ENCODE measurements at regions not wholly inside any gene's neighbourhood (a gene's known extent, or its start where the extent isn't known, plus 50 kb on each side); places are given as distances from the start of the nearest gene placed in this dataset.

DNA sequence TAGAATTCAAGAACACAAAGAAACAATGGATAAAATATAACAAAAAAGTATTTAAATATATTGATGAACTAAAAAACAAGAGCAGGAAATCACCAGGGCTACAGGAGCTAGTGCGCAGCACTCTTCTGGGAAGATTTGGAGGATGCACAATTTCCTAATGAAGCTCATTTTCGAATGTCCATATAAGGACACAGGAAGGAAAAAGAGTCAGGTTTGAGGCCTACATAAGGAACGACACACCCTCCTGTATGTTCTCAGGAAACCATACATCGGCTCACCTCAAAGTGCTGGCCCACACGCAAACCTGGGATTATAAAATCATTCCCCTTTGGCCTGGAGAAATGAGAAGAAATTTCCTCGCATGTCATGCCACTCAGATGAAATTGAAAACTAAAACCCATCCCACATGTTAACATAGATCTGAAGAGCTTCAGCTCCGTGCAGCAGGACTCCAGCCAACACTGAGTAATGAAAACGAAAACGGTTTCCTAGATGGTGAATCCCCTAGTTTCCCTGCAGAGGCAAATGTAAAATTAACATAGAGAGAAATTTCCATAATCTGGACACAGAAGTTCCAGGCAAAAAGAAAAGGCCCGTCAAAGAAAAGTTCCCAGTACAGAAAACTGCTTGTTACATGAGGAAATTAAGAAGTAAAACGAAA, 825.8 kb downstream of the SOCS6 start:
- Mint-ChIP-seq H3K27ac (no peak overlapping the region), H3K4me1 (no peaks in the 10 kb centered on the region), H3K36me3 (no peaks in the 10 kb centered on the region), H3K4me3 (no peak overlapping the region), H3K9me3 (peaks cover 0 to 10% (median 0%) of the 10 kb centered on the region in 11 donors), H3K27me3 (no peaks in the 10 kb centered on the region)
- ChIA-PET CTCF (no interaction called here), POLR2A (no interaction called here)
- no peak for ATAC-seq
- H3K4me1 ChIP-seq (ENCODE audit: control insufficient read depth in 2 of 2, insufficient read depth in 2 of 2, low read length in 2 of 2), result no peaks in the 10 kb centered on the region
- no peaks in the 10 kb centered on the region for H3K27me3 ChIP-seq (ENCODE audit: control insufficient read depth in 2 of 2, insufficient read depth in 2 of 2, low read length in 2 of 2)
- H3K27ac ChIP-seq (ENCODE audit: low read depth, low read length), result no peak overlapping the region
- DNase-seq, result no peak
- no peaks in the 10 kb centered on the region for H3K9me3 ChIP-seq (ENCODE audit: control insufficient read depth in 2 of 3, low read length in 3 of 3)
- no peak overlapping the region for H3K4me3 ChIP-seq (ENCODE audit: low read length)
- no peaks in the 10 kb centered on the region for H3K36me3 ChIP-seq (ENCODE audit: control insufficient read depth in 2 of 3, insufficient read depth in 3 of 3, low read length in 3 of 3)
- intact Hi-C loops (cut with micrococcal nuclease), result no loop called here

DNA sequence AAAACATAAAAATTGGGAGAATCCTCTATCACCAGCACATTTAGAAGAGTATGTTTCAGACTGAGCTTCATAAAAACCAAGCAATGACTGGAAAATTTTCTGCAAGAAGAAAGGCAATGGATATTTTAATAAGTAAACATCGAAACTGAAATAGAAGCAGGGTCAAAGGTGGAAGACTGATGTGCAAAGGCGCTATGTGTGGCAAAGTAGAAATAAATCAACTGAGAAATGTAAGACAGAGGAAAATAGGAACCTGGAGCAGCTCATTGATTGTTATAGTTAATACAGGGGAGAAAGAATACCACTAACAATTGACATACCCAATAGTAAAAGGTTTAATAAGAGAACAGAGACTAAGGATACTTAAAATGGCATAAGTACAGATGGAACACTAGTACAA, 818.4 kb downstream of the SOCS6 start:
- Mint-ChIP-seq H3K4me1 (no peaks in the 10 kb centered on the region), H3K4me3 (no peak overlapping the region), H3K27me3 (no peaks in the 10 kb centered on the region), H3K27ac (no peak overlapping the region), H3K9me3 (peaks cover 0 to 6% (median 0%) of the 10 kb centered on the region in 11 donors), H3K36me3 (no peaks in the 10 kb centered on the region)
- Histone ChIP-seq H3K9me3 (ENCODE audit: control insufficient read depth in 2 of 3, low read length in 3 of 3) (no peaks in the 10 kb centered on the region), H3K4me1 (ENCODE audit: control insufficient read depth in 2 of 2, insufficient read depth in 2 of 2, low read length in 2 of 2) (no peaks in the 10 kb centered on the region), H3K36me3 (ENCODE audit: control insufficient read depth in 2 of 3, insufficient read depth in 3 of 3, low read length in 3 of 3) (no peaks in the 10 kb centered on the region), H3K4me3 (ENCODE audit: low read length) (no peak overlapping the region), H3K27ac (ENCODE audit: low read depth, low read length) (no peak overlapping the region), H3K27me3 (ENCODE audit: control insufficient read depth in 2 of 2, insufficient read depth in 2 of 2, low read length in 2 of 2) (no peaks in the 10 kb centered on the region)
- POLR2A ChIA-PET, result no interaction called here
- no peak for DNase-seq
- no peak for ATAC-seq
- CTCF ChIA-PET, result no interaction called here
- intact Hi-C loops (cut with micrococcal nuclease), result no loop called here

DNA sequence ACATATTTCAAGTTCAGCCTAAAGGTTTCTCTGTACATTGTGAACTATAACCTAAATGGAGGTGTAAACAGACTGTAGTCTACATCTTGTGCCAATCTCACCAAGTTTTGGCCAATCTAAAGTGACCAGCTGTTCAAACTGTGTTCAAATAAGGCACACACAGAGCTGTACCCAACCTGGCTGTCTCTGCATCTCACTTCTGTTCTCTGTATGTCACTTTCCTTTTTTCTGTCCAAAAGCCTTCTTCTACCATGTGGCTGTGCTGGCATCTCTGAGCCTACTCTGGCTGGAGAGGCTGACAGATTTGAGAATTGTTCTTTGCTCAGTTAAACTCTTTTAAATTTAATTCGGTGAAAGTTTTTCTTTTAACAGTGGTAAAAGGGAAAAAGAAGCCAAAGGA, 817.9 kb downstream of the SOCS6 start:
- intact Hi-C loops (cut with micrococcal nuclease), result no loop called here
- H3K27me3 ChIP-seq (ENCODE audit: control insufficient read depth in 2 of 2, insufficient read depth in 2 of 2, low read length in 2 of 2), result no peaks in the 10 kb centered on the region
- H3K4me3 ChIP-seq (ENCODE audit: low read length), result no peak overlapping the region
- POLR2A ChIA-PET, result no interaction called here
- H3K27ac ChIP-seq (ENCODE audit: low read depth, low read length), result no peak overlapping the region
- H3K36me3 ChIP-seq (ENCODE audit: control insufficient read depth in 2 of 3, insufficient read depth in 3 of 3, low read length in 3 of 3), result no peaks in the 10 kb centered on the region
- ATAC-seq (no peak), DNase-seq (no peak)
- H3K9me3 Mint-ChIP-seq, result peaks cover 0 to 6% (median 0%) of the 10 kb centered on the region in 11 donors
- no peaks in the 10 kb centered on the region for H3K36me3 Mint-ChIP-seq
- no peak overlapping the region for H3K4me3 Mint-ChIP-seq
- no peaks in the 10 kb centered on the region for H3K27me3 Mint-ChIP-seq
- H3K4me1 Mint-ChIP-seq, result no peaks in the 10 kb centered on the region
- CTCF ChIA-PET, result no interaction called here
- no peaks in the 10 kb centered on the region for H3K9me3 ChIP-seq (ENCODE audit: control insufficient read depth in 2 of 3, low read length in 3 of 3)
- H3K27ac Mint-ChIP-seq, result no peak overlapping the region
- no peaks in the 10 kb centered on the region for H3K4me1 ChIP-seq (ENCODE audit: control insufficient read depth in 2 of 2, insufficient read depth in 2 of 2, low read length in 2 of 2)

DNA sequence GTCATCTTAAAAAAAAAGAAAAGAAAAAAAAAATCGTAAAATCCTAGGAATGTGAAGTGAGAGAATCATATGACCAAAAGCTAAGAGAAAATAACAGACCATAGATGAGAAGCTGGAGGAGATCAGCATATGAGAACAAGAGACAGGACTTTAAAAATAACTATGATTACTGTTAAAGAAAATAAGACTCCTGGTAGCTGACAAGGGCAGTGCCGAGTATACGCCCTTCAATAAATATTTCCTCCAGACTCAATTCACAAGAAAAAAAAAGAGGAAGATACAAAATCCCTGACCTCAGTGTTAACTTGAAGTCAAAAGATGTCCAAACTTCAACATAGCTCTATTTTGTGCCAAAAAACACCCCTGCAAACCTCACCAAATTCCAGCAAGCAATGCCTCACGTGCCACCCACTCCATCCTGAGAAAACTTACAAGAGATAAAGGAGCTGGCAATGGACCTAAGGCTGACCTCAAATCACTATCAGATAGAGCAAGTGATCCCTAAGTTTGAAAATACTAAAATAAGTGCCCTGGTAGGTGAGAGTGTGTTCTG, 817.2 kb downstream of the SOCS6 start:
- H3K4me3 ChIP-seq (ENCODE audit: low read length), result no peak overlapping the region
- CTCF ChIA-PET, result no interaction called here
- Mint-ChIP-seq H3K4me1 (no peaks in the 10 kb centered on the region), H3K9me3 (peaks cover 0 to 6% (median 0%) of the 10 kb centered on the region in 11 donors), H3K4me3 (no peak overlapping the region), H3K36me3 (no peaks in the 10 kb centered on the region), H3K27ac (no peak overlapping the region), H3K27me3 (no peaks in the 10 kb centered on the region)
- no peak for DNase-seq
- H3K36me3 ChIP-seq (ENCODE audit: control insufficient read depth in 2 of 3, insufficient read depth in 3 of 3, low read length in 3 of 3), result no peaks in the 10 kb centered on the region
- H3K9me3 ChIP-seq (ENCODE audit: control insufficient read depth in 2 of 3, low read length in 3 of 3), result no peaks in the 10 kb centered on the region
- H3K27ac ChIP-seq (ENCODE audit: low read depth, low read length), result no peak overlapping the region
- no peak for ATAC-seq
- POLR2A ChIA-PET, result no interaction called here
- intact Hi-C loops (cut with micrococcal nuclease), result no loop called here
- H3K4me1 ChIP-seq (ENCODE audit: control insufficient read depth in 2 of 2, insufficient read depth in 2 of 2, low read length in 2 of 2), result no peaks in the 10 kb centered on the region
- no peaks in the 10 kb centered on the region for H3K27me3 ChIP-seq (ENCODE audit: control insufficient read depth in 2 of 2, insufficient read depth in 2 of 2, low read length in 2 of 2)

DNA sequence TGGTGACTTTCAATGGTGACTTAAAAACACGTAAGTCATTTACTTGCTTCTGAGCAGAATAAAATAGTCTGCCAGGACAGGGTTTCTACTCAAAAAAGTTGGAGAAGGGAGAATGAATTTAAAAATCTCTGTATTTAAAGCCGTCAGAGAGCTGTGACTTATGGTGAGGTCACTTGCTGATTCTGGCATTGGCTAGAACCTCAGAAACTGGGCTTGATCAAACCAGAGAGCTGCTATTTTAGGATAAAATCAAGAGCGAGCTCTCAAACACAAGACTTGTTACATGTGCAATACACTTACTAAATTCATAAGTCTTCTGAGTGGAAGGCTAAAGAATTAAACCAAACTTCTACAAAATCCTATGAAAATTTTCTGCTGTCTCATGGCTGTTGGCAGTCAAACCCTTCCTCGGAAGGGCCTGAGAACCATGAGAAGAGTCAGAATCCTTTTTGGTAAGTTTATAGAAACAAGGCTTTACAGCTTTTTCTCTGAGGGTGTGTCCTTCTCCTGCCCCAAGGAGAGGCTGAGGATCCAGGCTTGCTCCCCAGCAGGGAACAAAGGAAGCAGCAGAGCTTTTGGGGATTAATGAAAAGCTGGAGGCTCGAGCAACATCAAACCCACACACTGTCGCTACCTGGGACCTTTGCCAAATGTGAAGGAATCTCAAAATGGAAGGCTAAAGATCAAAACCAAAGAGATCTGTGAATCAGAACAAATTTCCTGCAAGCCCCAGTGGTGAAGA, 816.4 kb downstream of the SOCS6 start:
- no peak overlapping the region for H3K4me3 ChIP-seq (ENCODE audit: low read length)
- Mint-ChIP-seq H3K9me3 (peaks cover 0 to 6% (median 0%) of the 10 kb centered on the region in 11 donors), H3K27me3 (peaks cover 0 to 3% (median 0%) of the 10 kb centered on the region in 5 donors), H3K4me1 (no peaks in the 10 kb centered on the region), H3K36me3 (no peaks in the 10 kb centered on the region), H3K4me3 (no peak overlapping the region), H3K27ac (no peak overlapping the region)
- no peaks in the 10 kb centered on the region for H3K36me3 ChIP-seq (ENCODE audit: control insufficient read depth in 2 of 3, insufficient read depth in 3 of 3, low read length in 3 of 3)
- POLR2A ChIA-PET, result no interaction called here
- no peak for DNase-seq
- H3K9me3 ChIP-seq (ENCODE audit: control insufficient read depth in 2 of 3, low read length in 3 of 3), result no peaks in the 10 kb centered on the region
- no peak for ATAC-seq
- H3K27me3 ChIP-seq (ENCODE audit: control insufficient read depth in 2 of 2, insufficient read depth in 2 of 2, low read length in 2 of 2), result no peaks in the 10 kb centered on the region
- H3K27ac ChIP-seq (ENCODE audit: low read depth, low read length), result no peak overlapping the region
- intact Hi-C loops (cut with micrococcal nuclease), result no loop called here
- CTCF ChIA-PET, result no interaction called here
- H3K4me1 ChIP-seq (ENCODE audit: control insufficient read depth in 2 of 2, insufficient read depth in 2 of 2, low read length in 2 of 2), result no peaks in the 10 kb centered on the region

DNA sequence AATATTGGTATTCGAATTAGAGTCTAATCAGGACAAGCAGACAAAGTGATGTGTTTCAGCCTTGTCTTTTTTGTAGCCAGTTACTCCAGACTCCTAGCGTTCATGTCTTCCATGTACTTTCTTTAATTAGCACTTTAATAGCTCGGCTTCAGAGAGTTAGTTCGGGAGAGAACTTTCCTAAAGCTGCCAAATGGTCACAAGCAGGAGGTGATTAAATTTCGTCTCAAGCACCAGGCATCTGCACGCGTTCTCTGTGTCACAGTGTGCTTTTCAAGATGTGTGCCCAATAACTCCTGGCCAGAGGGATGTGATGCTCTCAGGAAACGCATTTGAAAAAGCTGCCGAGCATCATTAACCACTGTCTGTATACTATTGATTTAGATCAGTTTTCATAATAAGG, 790.8 kb downstream of the SOCS6 start:
- Histone ChIP-seq H3K4me1 (ENCODE audit: control insufficient read depth in 2 of 2, insufficient read depth in 2 of 2, low read length in 2 of 2) (no peaks in the 10 kb centered on the region), H3K27me3 (ENCODE audit: control insufficient read depth in 2 of 2, insufficient read depth in 2 of 2, low read length in 2 of 2) (no peaks in the 10 kb centered on the region), H3K4me3 (ENCODE audit: low read length) (no peak overlapping the region), H3K36me3 (ENCODE audit: control insufficient read depth in 2 of 3, insufficient read depth in 3 of 3, low read length in 3 of 3) (no peaks in the 10 kb centered on the region), H3K27ac (ENCODE audit: low read depth, low read length) (no peak overlapping the region), H3K9me3 (ENCODE audit: control insufficient read depth in 2 of 3, low read length in 3 of 3) (no peaks in the 10 kb centered on the region)
- ATAC-seq, result no peak
- Mint-ChIP-seq H3K4me1 (no peaks in the 10 kb centered on the region), H3K4me3 (no peak overlapping the region), H3K9me3 (peaks cover 0 to 6% (median 0%) of the 10 kb centered on the region in 11 donors), H3K27me3 (no peaks in the 10 kb centered on the region), H3K27ac (no peak overlapping the region), H3K36me3 (no peaks in the 10 kb centered on the region)
- CTCF ChIA-PET, result interaction anchor here (0.6 kb wide), 1 partner anchor 590 kb away, joined by 3 read pairs; no protein-coding TSS in a partner anchor
- intact Hi-C loops (cut with micrococcal nuclease), result no loop called here
- POLR2A ChIA-PET, result no interaction called here
- no peak for DNase-seq

DNA sequence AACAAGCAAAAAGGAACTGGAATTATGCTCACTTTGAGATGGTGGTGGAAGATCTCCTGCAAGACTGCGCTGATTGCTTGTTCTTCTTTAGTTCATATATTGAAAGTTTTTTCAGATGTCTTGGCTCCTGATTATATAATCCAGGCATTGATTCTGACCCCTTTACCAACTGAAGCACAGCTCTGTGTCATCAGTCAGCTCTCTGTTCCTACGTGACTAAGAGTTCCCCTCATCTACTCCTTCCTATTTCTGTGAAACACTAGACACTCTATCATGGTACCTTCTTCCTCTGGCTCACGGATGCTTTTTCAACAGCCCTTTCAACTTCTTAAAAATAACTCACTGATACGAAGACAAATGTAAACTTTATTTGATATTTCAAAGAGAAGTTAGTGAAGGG, 788.6 kb downstream of the SOCS6 start:
- Histone ChIP-seq H3K36me3 (ENCODE audit: control insufficient read depth in 2 of 3, insufficient read depth in 3 of 3, low read length in 3 of 3) (no peaks in the 10 kb centered on the region), H3K4me1 (ENCODE audit: control insufficient read depth in 2 of 2, insufficient read depth in 2 of 2, low read length in 2 of 2) (no peaks in the 10 kb centered on the region), H3K27ac (ENCODE audit: low read depth, low read length) (no peak overlapping the region), H3K9me3 (ENCODE audit: control insufficient read depth in 2 of 3, low read length in 3 of 3) (no peaks in the 10 kb centered on the region), H3K27me3 (ENCODE audit: control insufficient read depth in 2 of 2, insufficient read depth in 2 of 2, low read length in 2 of 2) (no peaks in the 10 kb centered on the region), H3K4me3 (ENCODE audit: low read length) (no peak overlapping the region)
- no peak overlapping the region for H3K27ac Mint-ChIP-seq
- CTCF ChIA-PET, result no interaction called here
- no peaks in the 10 kb centered on the region for H3K36me3 Mint-ChIP-seq
- intact Hi-C loops (cut with micrococcal nuclease), result no loop called here
- ATAC-seq, result no peak
- H3K9me3 Mint-ChIP-seq, result peaks cover 0 to 4% (median 0%) of the 10 kb centered on the region in 11 donors
- no peak overlapping the region for H3K4me3 Mint-ChIP-seq
- no peak for DNase-seq
- no peaks in the 10 kb centered on the region for H3K4me1 Mint-ChIP-seq
- H3K27me3 Mint-ChIP-seq, result no peaks in the 10 kb centered on the region
- POLR2A ChIA-PET, result no interaction called here

Measured in naive thymus-derived CD4-positive, alpha-beta T cell (primary cell).